ENCODE measurements at regions not wholly inside any gene's neighbourhood (a gene's known extent, or its start where the extent isn't known, plus 50 kb on each side); places are given as distances from the start of the nearest gene placed in this dataset.
"Not testable (repeated sequence)": the region's sequence is repeated elsewhere in the genome, so short reads cannot be mapped to it uniquely, and the experiment has no call there.

DNA sequence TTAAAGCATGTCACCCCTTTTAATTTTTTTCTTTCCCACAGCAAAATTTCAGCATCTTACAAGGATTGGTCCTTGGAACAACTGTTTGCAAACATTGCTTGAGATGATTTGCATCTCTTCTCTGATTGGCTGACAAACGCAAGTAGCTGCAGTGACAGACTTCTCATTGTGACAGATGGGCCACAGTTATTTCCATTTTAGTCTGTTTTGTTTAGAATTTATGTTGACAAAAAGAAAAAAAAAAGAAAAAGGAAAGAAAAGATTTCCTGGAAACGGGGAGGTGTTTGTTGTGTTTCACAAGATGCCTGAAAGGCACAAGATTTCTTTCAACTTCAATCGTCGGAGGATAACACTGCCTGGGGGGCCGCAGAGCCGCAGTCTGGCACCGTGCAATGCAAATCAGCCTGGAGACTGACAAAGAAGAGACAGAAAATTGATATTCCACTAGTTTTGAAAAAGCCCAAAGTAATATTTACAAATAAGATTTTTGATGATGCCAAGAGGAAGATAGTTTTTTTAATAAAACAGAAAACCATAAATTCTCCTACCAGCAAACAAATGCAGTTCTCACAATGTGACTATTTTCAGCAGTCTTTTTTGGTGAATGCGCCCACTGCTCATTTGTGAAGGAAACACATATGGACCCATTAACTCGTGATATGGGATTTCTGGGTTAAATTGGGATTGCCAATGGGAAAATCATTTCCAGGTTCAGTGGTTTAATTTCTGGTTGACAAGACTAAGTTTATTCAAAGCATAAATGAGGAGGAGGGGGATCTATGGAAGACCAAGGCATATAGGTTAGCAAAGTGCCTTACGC, 296.2 kb upstream of the SMIM21 start:
- DNase-seq: no peak

GRCh38 chr18:75714766-75715165, 287.3 kb upstream of the SMIM21 start:
- DNase-seq: no peak

GRCh38 chr18:75712124-75712867, 284.8 kb upstream of the SMIM21 start:
- not testable (repeated sequence) for DNase-seq

GRCh38 chr18:75700561-75700960, 273.1 kb upstream of the SMIM21 start:
- DNase-seq: no peak

GRCh38 chr18:75698861-75699260, 271.4 kb upstream of the SMIM21 start:
- no peak for DNase-seq

- DNase-seq: no peak
These were observed 270.0 kb upstream of the SMIM21 start for GRCh38 chr18:75697493-75697892.

DNA sequence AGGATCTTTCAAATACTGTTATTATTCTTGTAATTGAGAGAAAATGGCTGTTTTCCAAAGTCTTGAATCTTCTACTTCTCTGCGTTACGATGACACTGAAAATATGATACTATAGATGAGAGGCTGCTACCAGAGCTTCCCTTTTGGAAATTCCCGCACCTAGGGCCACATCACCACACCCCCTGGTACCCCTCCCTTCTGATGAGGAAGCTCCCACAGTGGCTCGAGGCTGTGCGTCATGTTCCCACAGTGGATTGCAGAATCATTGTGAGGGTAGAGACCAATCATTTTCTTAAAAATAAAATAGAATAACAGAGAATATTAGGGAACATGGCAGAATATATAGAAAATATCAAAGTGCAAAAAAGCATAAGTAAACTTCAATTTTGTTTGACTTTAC, 268.9 kb upstream of the SMIM21 start:
- DNase-seq: no peak

DNA sequence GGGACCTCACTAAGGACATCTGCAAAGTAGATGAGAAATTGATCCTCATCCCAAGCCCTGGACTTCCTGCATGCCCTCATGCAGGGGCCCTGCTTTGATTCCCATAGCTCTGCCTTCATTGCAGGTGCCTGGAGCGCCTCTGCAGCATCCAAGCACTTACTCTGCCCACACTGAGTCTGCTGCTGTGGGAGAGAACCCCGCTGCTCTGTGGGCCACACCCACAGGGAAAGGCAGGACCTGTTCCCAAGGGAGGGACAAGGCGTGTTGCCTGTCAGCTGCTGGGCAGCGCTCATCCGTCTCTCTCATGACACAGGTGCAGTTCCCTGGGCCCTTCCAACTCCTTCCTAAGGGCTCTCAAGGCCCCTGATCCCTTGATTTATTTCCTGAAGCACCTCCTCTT, 266.8 kb upstream of the SMIM21 start:
- DNase-seq: no peak

DNA sequence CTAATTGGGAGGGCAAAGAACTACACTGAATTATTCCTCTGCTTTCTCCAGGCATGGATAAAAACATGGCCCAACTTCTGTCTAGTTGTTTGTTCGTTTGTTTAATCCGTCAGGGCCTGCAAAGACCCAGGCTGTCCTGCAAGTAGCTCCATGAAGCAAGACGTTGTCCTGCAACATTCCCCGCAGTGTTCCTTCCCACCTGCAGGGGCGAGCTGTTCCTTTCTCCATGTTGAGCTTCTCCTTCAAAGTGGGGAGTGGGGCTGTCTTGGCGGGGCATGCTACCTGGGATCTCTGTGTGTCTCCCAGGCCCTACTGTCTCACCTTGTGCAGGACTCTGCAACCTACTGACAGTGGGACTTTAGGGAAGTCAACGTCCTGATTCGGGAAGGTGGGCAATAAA, 264.0 kb upstream of the SMIM21 start:
- no peak for DNase-seq

- DNase-seq: not testable (repeated sequence)
These were observed 262.8 kb upstream of the SMIM21 start for GRCh38 chr18:75690283-75690682.

GRCh38 chr18:75687626-75688025, 260.1 kb upstream of the SMIM21 start:
- no peak for DNase-seq

GRCh38 chr18:75683426-75683825, 255.9 kb upstream of the SMIM21 start:
- no peak for DNase-seq

DNA sequence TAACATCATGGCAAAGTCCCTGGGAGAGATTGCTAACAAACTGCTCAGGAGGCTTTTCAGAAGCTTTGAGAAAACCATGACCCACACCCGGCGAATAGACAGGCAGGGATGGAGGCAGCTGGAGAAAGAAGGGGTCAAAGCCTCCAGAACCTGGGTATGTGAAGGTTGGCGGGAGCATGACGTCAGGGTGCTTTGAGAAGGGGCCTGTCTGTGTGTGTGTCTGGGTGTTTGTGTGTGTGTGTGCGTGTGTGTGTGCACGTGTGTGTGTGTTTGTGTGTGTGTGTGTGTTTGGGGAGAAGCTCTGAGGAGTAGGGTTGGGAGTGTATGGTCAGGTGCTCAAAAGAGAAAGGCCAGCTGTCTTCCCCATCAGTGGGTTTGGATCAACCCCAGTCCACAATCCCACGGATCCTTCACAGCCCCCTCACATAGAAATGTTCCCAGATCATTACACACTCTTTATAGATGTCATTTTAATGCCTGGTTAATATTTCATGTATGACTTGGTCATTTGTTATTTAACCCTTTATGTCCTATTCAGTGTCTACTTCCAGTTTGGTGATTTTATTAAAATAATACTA, 254.1 kb upstream of the SMIM21 start:
- no peak for DNase-seq

DNA sequence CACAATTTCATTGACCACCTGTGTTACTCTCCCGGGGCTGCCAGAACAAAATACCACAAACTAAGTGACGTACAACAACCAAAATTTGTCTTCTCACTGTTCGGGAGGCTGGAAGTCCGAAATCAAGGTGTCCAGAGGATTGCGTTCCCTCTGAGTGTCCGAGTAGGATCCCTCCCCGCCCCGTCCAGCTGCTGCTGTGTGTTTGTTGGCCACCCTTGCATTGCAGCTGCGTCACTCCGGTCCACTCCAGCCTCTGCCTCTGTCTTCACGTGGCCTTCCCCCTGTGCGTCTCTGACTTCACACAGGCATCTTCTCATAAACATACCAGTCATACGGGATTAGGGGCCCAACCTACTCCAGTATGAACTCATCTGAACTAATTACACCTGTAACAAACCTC, 251.8 kb upstream of the SMIM21 start:
- DNase-seq: no peak

GRCh38 chr18:75678627-75679026, 251.1 kb upstream of the SMIM21 start:
- DNase-seq: no peak

DNA sequence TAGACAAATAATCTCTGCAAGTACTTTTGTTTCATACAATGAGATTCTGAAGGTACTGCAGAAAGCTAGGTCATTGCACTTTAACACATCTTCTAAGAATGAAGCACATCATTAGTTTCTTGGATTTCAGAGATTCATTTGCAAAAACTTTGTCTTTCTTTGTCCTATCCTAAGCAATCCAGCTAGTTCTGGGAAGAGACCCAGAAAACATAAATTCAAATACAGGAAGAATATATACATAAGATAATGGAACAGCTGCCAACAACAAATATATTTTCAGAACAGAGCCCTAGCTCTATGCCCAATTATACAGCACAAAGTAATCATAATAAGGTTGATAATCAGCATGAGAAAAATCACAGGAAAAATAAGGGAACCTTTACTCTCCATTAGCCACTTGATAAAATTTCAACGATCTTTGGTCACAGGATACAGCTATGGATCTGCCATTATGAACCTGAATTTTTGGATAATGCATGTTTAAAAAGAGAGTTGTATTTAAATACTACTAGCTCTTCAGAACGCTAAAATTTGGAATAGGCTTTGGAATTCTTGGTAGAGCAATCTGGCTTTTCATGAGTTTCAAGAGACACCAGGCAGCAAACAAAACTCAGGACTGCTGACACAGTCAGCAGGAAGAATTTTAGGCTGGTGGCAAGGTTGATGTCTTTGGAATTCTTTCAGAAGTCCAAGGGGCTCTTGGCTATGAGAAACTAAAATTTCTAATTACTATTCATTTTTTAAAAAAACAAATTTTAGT, 250.4 kb upstream of the SMIM21 start:
- no peak for DNase-seq

- no peak for DNase-seq
These were observed 233.4 kb upstream of the SMIM21 start for GRCh38 chr18:75660932-75661331.

DNA sequence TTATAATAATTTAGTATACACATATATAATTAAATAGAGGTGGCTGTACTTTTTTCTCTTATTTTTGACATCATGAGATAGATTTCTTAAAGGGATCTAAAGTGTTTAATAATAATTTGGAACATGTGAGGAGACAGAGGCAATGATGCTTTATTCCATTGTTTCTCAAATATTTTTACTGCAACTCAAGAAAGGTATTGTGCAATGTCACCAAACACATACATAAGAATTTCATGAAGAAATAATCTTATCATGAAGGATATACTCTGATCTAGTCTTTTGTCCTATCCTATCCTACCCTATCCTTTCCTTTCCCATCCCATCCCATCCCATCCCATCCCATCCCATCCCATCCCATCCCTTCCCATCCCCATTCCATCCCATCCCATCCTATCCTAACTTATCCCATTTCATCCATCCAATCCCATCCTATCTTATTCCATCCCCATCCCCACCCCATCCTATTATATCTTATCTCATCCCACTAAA, 232.1 kb upstream of the SMIM21 start:
- no peak for DNase-seq

GRCh38 chr18:75658330-75658729, 230.8 kb upstream of the SMIM21 start:
- no peak for DNase-seq

- DNase-seq: no peak
These were observed 229.2 kb upstream of the SMIM21 start for GRCh38 chr18:75656563-75657247.

DNA sequence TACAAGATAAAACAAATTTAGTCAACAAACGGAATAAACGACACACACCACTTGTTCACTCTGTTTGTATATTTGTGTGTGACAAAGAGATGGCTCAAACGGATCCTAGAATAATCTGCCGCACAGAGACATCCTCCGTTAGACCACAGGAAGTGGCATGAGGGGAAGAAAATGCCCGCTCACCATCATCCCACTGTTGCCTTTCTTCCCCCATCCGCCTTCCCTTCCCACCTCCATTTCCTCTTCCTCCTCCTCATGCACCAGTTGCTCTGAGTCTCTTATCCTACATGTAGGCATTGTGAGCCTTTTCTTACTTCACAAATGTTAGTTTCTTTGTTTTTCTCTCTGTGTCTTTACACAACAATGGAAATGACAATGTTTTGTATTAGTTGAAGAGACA, 228.5 kb upstream of the SMIM21 start:
- no peak for DNase-seq

Data from stimulated activated CD4-positive, alpha-beta T cell treated with anti-CD3 and anti-CD28 coated beads, Interleukin-4, amount 100 ng/mL, for 1 hour (primary cell).